ENCODE measurements at regions not wholly inside any gene's neighbourhood (a gene's known extent, or its start where the extent isn't known, plus 50 kb on each side); places are given as distances from the start of the nearest gene placed in this dataset.

DNA sequence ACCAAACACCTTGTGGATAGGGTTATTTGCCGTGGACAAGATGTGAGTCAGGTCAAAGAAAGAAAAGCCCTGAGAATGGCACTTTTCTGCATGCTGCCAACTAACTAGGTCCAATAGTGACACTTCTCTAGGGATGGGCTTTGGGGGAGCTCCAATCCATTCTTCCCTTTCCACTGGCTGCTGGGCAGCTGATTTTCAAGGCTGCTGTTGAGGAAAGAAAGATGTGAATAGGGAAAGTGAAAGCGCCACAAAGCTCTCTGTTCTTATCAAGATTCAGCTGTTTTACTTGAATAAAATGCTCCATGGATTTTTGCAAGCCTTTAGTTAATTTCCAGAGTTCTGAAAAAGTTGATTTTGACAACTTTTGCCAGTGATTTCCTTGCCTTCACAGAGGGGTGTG, 244.2 kb upstream of the F9 start:
- no peak for TF ChIP-seq POLR2A (IDR thresholded peaks at IDR 0.05)
- TF ChIP-seq CTCF (IDR thresholded peaks at IDR 0.05 in 4 of 5, conservative IDR thresholded peaks at IDR 0.05 in 1 of 5) = no peak
